Left forelimb (tissue), 1 donor: ENCODE measurements at regions not wholly inside any gene's neighbourhood (a gene's known extent, or its start where the extent isn't known, plus 50 kb on each side); places are given as distances from the start of the nearest gene placed in this dataset.
"Not testable (repeated sequence)": the region's sequence is repeated elsewhere in the genome, so short reads cannot be mapped to it uniquely, and the experiment has no call there.

ENCODE experiments used
- DNase-seq: peaks from one replicate; pipeline ENCODE4 v3.0.0-alpha.2; 2018; ENCODE audit warnings: low spot score

DNA sequence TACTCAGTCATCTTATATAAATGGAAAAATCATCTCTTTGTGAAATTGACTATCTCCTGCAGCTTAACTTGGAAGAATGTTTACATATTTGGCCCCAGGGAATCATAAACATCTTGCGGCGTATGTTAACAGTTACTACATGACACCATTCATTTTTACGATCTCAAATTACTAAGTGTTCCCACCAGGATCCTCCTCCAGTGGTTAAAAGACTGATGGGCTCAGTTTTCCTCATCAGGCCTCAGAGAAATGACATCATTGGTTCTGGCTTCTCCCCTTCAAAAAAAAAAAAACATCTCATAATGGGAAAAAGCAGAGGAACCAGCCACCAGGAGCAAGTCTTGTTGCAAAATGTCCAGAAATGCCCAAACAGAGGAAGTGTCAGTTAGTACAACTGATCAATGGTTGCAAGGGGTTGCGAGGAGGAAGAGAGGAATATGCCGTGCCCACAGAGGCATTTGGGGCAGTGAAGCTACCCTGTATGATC, 70.5 kb upstream of the LIPC start:
- DNase-seq, result no peak

DNA sequence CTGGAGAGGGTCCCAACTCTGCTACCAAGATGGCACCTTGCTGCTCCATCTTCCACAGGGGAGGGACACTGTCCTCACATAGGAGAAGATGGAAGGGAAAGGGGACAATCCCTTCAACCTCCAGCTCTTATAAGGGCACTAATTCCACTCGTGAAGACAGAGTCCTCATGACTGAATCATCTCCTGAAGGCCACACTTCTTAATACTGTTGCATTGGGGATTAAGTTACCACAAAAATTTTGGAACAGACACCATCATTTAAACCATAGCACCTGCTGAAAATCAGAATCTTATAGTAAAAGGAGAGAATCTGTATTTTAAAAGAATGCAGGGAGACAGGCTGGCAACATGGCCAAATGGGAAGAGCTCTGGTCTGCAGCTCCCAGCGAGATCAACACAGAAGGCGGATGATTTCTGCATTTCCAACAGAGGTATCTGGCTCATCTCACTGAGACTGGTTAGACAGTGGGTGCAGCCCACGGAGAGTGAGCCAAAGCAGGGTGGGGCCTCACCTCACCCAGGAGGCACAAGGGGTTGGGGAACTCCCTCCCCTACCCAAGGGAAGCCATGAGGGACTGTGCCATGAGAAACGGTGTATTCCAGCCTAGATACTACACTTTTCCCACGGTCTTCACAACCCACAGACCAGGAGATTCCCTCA, 69.4 kb upstream of the LIPC start:
- DNase-seq, result no peak

DNA sequence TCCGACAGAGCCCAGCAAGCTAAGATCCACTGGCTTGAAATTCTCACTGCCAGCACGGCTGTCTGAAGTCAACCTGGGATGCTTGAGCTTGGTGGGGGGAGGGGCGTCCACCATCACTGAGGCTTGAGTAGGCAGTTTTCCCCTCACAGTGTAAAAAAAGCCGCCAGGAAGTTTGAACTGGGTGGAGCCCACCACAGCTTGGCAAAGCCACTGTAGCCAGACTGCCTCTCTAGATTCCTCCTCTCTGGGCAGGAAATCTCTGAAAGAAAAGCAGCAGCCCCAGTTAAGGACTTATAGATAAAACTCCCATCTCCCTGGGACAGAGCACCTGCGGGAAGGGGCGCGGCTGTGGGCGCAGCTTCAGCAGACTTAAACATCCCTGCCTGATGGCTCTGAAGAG, 68.7 kb upstream of the LIPC start:
- not testable (repeated sequence) for DNase-seq

DNA sequence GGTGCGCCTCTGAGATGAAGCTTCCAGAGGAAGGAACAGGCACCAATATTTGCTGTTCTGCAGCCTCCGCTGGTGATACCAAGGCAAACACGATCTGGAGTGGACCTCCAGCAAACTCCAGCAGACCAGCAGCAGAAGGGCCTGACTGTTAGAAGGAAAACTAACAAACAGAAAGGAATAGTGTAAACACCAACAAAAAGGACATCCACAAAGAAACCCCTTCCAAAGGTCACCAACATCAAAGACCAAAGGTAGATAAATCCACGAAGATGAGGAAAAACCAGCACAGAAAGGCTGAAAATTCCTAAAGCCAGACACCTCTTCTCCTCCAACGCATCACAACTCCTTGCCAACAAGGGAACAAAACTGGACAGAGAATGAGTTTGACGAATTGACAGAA, 68.1 kb upstream of the LIPC start:
- DNase-seq, result not testable (repeated sequence)

DNA sequence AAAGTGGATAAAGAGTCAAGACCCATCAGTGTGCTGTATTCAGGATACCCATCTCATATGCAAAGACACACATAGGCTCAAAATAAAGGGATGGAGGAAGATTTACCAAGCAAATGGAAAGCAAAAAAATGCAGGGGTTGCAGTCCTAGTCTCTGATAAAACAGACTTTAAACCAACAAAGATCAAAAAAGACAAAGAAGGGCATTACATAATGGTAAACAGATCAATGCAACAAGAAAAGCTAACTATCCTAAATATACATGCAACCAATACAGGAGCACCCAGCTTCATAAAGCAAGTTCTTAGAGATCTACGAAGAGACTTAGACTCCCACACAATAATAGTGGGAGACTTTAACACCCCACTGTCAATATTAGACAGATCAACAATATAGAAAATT, 66.7 kb upstream of the LIPC start:
- DNase-seq, result not testable (repeated sequence)

DNA sequence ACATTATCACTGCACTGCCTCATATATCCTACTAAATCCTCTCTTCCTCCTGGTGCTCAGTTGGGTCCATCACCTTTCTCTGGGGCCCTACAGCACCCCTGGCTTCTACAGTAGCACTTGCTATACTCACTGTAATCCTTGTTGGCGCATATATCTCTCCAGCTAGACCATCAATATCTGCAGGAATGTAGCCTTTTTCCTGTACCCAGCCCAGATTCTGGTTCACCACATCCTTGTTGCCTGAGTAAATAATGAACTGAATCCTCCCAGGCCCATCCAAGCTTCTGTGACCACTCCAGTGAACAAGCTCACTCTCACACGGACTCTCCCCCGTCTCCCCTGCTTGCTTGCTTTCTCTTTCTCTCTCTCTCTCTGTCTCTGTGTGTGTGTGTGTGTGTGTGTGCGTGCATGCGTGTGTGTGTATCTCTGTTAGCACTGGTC, 62.5 kb upstream of the LIPC start:
- no peak for DNase-seq

DNA sequence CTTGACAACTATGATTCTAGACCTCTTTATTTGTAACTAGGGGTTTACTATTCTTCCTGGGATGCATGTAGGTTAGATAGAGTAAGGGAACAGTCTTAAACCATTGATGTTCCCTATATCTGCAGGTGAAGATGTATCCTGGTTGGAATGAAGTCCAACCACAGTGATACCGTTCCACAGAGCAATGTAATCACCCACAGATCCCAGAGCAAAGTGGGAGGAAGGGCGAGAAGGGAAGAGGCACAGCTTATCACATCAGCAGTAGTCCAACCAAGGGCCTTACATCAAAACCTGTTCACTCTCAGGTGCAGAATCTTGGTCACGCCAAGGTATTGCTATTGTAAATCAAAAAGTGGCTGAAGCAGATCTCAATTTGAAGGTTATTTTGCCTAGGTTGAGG, 61.8 kb upstream of the LIPC start:
- DNase-seq, result no peak

DNA sequence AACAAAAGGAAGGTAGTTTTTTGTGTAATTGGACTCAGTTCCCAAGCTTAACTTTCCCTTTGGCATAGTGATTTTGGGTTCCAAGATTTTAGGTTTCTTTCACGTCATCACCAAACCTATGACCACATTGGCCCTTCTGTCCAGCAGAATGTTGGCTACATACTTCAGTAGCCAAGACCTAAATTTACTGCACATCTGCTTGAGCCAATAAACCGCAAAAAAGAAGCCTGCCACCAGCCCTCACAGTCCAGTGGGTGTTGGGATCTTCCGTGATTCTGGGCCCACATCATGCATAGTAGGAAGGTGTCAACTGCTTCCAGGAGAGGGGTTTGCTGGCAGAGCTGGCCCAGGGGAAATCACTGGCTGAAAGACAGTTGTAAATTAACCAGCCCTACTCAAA, 57.6 kb upstream of the LIPC start:
- DNase-seq, result no peak

DNA sequence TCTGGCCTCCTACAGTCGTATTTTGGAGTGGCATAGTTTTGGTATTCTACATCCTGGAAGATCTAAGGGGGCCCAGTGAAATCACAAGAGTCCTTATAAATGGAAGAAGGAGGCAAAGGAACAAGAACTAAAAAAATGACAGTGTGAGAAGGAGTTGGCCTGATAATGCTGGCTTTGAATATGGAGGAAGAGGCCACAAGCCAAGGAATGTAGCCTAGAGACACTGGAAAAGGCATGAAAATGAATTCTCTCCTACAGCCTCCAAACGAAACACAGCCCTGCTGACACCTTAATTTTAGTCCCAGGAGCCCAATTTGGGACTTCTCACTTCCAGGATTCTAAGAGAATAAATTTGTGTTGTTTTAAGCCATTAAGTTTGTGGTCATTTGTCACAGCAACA, 54.6 kb upstream of the LIPC start:
- no peak for DNase-seq

DNA sequence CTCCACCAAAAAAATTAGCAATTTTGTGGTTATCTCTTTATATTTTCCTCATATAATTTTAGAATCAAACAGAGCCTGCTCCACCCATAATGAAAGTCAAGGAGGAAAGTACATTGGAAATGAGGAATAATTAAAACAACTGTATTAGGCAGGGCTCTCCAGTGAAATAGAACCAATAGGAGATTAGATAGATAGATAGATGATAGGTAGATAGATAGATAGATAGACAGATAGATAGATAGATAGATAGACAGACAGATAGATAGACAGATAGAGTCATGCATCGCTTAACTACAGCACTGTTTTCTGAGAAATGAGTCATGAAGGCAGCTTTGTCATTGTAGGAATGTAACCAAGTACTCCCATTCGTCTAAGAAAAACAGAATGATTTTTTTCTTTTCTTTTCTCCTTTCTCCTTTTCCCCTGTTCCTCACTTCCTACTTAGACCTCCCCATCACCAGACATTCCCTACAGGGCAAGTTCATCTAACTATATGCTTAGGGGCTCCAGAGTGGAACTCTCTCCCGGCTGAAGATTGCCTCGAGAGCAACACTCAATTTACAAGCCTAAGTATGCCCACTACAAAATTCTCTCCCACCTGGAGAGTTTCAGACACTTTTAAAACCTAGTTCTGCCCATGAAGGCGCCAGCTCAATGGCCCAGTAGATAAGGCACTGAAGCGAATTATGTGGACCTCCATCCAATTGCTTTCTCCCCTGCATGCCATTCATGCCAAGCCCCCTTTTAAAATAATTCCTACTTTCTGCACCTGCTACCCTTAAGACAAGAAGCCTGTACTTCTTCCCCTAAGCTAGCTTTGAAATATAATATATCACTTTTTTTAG, 53.3 kb upstream of the LIPC start:
- DNase-seq, result no peak

DNA sequence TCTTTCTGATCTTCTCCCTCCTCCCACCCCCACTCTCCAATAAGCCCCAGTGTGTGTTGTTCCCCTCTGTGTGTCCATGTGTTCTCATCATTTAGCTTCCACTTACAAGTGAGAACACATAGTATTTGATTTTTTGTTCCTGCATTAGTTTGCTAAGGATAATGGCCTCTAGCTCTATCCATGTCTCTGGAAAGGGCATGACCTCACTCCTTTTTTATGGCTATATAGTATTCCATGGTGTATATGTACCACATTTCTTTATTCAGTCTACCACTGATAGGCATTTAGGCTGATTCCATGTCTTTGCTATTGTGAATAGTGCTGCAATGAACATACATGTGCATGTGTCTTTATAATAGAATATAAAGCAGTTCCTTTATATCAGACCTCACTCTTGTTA, 52.3 kb upstream of the LIPC start:
- not testable (repeated sequence) for DNase-seq

DNA sequence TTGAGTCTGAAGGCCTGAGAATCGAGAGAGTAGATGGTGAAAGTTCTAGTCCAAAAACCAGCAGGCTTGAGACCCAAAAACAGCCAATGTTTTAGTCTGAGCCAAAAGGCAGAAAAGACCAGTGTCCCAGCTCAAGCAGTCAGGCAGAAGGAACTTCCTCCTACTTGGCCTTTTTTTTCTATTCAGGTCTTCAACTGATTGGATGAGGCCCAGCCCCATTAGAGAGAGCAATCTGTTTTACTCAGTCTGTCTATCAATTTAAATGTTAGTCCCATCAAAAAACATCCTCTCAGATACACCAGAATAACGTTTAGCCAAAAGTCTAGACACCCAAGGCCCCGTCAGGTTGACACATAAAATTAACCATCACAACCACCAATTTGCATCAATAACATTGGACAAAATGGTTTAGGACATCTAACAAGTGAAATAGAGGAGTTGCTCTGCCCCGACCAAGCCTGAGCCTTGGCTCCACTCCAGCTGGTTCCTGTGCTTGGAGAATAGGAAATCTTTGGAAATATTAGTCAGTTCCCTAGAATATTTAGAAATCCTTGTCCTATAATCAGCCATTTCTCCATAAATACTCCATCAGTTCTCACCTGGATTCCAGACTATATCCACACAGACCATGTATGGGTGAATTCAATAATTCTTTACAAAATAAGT, 51.4 kb upstream of the LIPC start:
- no peak for DNase-seq

DNA sequence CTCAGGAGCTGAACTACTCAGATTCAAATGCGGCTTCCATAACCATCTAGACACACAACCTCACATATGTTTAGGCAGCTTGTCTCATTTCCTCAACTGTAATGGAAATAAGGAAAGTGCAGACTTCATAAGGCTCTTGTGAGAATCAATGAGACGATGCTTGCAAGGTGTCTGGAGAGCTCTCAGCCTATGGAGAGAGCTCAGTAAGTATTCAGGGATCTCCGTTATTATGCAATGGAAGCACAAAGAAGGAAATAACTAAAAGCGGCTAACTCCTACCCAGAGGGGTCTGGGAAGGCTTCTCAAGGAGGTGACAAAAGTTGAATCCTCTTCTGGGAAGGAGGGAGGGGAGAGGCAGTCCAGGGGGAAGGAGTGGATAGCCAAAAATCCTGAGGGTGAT, 50.1 kb upstream of the LIPC start:
- DNase-seq, result no peak
